HG03469 (cell line): ENCODE measurements at regions not wholly inside any gene's neighbourhood (a gene's known extent, or its start where the extent isn't known, plus 50 kb on each side); places are given as distances from the start of the nearest gene placed in this dataset.

Experiments
- ATAC-seq: cut with Tn5 transposase; IDR thresholded peaks from one replicate; pipeline ENCODE4 v1.9.1; 2021; ENCODE audit warnings: mild to moderate bottlenecking, moderate library complexity, moderate number of reproducible peaks; ENCODE audit not compliant: unreplicated experiment

GRCh38 chr17:79189305-79189704, 114.7 kb downstream of the ENGASE start:
- no peak for ATAC-seq

- no peak for ATAC-seq
Measured at GRCh38 chr17:79188685-79189084, 114.1 kb downstream of the ENGASE start.

GRCh38 chr17:79188048-79188447, 113.4 kb downstream of the ENGASE start:
- ATAC-seq: no peak

GRCh38 chr17:79187186-79187585, 112.6 kb downstream of the ENGASE start:
- ATAC-seq: no peak

GRCh38 chr17:79186406-79186805, 111.8 kb downstream of the ENGASE start:
- ATAC-seq: no peak

GRCh38 chr17:79185671-79186070, 111.0 kb downstream of the ENGASE start:
- ATAC-seq: no peak

- ATAC-seq: no peak
Measured at GRCh38 chr17:79184219-79184618, 109.6 kb downstream of the ENGASE start.

GRCh38 chr17:79183293-79184158, 108.9 kb downstream of the ENGASE start:
- ATAC-seq: no peak

GRCh38 chr17:79183043-79183292, 108.3 kb downstream of the ENGASE start:
- no peak for ATAC-seq

- ATAC-seq: no peak
Measured at GRCh38 chr17:79182176-79183042, 107.8 kb downstream of the ENGASE start.

- no peak for ATAC-seq
Measured at GRCh38 chr17:79180358-79181005, 105.9 kb downstream of the ENGASE start.

- no peak for ATAC-seq
Measured at GRCh38 chr17:79179334-79179733, 104.7 kb downstream of the ENGASE start.

- no peak for ATAC-seq
Measured at GRCh38 chr17:79177877-79178276, 103.3 kb downstream of the ENGASE start.

GRCh38 chr17:79176792-79177601, 102.4 kb downstream of the ENGASE start:
- ATAC-seq: no peak

GRCh38 chr17:79174905-79175856, 100.6 kb downstream of the ENGASE start:
- no peak for ATAC-seq

- no peak for ATAC-seq
Measured at GRCh38 chr17:79174193-79174765, 99.7 kb downstream of the ENGASE start.

- ATAC-seq: no peak
Measured at GRCh38 chr17:79171188-79171587, 96.6 kb downstream of the ENGASE start.

GRCh38 chr17:79169861-79170260, 95.2 kb downstream of the ENGASE start:
- no peak for ATAC-seq

- no peak for ATAC-seq
Measured at GRCh38 chr17:79169366-79169765, 94.7 kb downstream of the ENGASE start.
